Stimulated activated CD8-positive, alpha-beta memory T cell treated with anti-CD3 and anti-CD28 coated beads, Interleukin-4, amount 100 ng/mL, for 48 hours (primary cell): ENCODE measurements at regions not wholly inside any gene's neighbourhood (a gene's known extent, or its start where the extent isn't known, plus 50 kb on each side); places are given as distances from the start of the nearest gene placed in this dataset.

Source experiments
- DNase-seq: peaks from one replicate; pipeline ENCODE4 v3.0.0-alpha.2; 2020

GRCh38 chr5:3963652-3964051 lies 368.0 kb downstream of the IRX1 start:
- no peak for DNase-seq

- no peak for DNase-seq
These were observed 384.5 kb downstream of the IRX1 start for GRCh38 chr5:3980156-3980555.

- DNase-seq = no peak
These were observed 392.2 kb downstream of the IRX1 start for GRCh38 chr5:3987867-3988266.

GRCh38 chr5:3993856-3994473 lies 398.3 kb downstream of the IRX1 start:
- no peak for DNase-seq

- no peak for DNase-seq
These were observed 399.0 kb downstream of the IRX1 start for GRCh38 chr5:3994628-3995027.

GRCh38 chr5:3995954-3996619 lies 400.5 kb downstream of the IRX1 start:
- no peak for DNase-seq

GRCh38 chr5:3996707-3997336 lies 401.2 kb downstream of the IRX1 start:
- DNase-seq = no peak

GRCh38 chr5:3997670-3998069 lies 402.0 kb downstream of the IRX1 start:
- no peak for DNase-seq

- DNase-seq = no peak
These were observed 404.3 kb downstream of the IRX1 start for GRCh38 chr5:3999929-4000328.

- no peak for DNase-seq
These were observed 405.4 kb downstream of the IRX1 start for GRCh38 chr5:4001004-4001403.

- DNase-seq = no peak
These were observed 406.3 kb downstream of the IRX1 start for GRCh38 chr5:4001758-4002533.

- DNase-seq = no peak
These were observed 409.7 kb downstream of the IRX1 start for GRCh38 chr5:4005335-4005734.

GRCh38 chr5:4007001-4007400 lies 411.4 kb downstream of the IRX1 start:
- DNase-seq = no peak

- no peak for DNase-seq
These were observed 416.3 kb downstream of the IRX1 start for GRCh38 chr5:4011943-4012342.

GRCh38 chr5:4013106-4013898 lies 417.7 kb downstream of the IRX1 start:
- DNase-seq = no peak

GRCh38 chr5:4015709-4016108 lies 420.1 kb downstream of the IRX1 start:
- DNase-seq = no peak

- DNase-seq = no peak
These were observed 421.6 kb downstream of the IRX1 start for GRCh38 chr5:4017076-4017803.

- no peak for DNase-seq
These were observed 422.4 kb downstream of the IRX1 start for GRCh38 chr5:4018007-4018406.

GRCh38 chr5:4019009-4019769 lies 423.6 kb downstream of the IRX1 start:
- DNase-seq = no peak

GRCh38 chr5:4019841-4020240 lies 424.2 kb downstream of the IRX1 start:
- no peak for DNase-seq

GRCh38 chr5:4020400-4020799 lies 424.8 kb downstream of the IRX1 start:
- DNase-seq = no peak
